ENCODE measurements at regions not wholly inside any gene's neighbourhood (a gene's known extent, or its start where the extent isn't known, plus 50 kb on each side); places are given as distances from the start of the nearest gene placed in this dataset.
A peak's percentile ranks its signal among the peaks of the same experiment; 100 is the strongest.
"Not testable (repeated sequence)": the region's sequence is repeated elsewhere in the genome, so short reads cannot be mapped to it uniquely, and the experiment has no call there.

GRCh38 chr9:40909821-40910220 lies 218.7 kb downstream of the FOXD4L6 start:
- no peak for ATAC-seq (ENCODE audit: low read depth)
- no peaks in the 10 kb centered on the region for H3K36me3 ChIP-seq (ENCODE audit: low read depth)
- H3K9me3 ChIP-seq (ENCODE audit: severe bottlenecking) = peaks cover under 1% of the 10 kb centered on the region
- DNase-seq (ENCODE audit: low spot score) = no peak
- TF ChIP-seq CTCF (IDR thresholded peaks at IDR 0.05; ENCODE audit: poor library complexity, severe bottlenecking) = no peak
- H3K27me3 ChIP-seq (ENCODE audit: insufficient read depth, poor library complexity, severe bottlenecking) = no peaks in the 10 kb centered on the region
- no peak overlapping the region for H3K27ac ChIP-seq (ENCODE audit: poor library complexity, severe bottlenecking)
- no peak overlapping the region for H3K4me3 ChIP-seq (ENCODE audit: severe bottlenecking)
- no peaks in the 10 kb centered on the region for H3K4me1 ChIP-seq (ENCODE audit: insufficient read depth, poor library complexity, severe bottlenecking)

- not testable (repeated sequence) for H3K4me3 ChIP-seq (ENCODE audit: severe bottlenecking); ATAC-seq (ENCODE audit: low read depth); H3K4me1 ChIP-seq (ENCODE audit: insufficient read depth, poor library complexity, severe bottlenecking); DNase-seq (ENCODE audit: low spot score); H3K36me3 ChIP-seq (ENCODE audit: low read depth); H3K27ac ChIP-seq (ENCODE audit: poor library complexity, severe bottlenecking); H3K27me3 ChIP-seq (ENCODE audit: insufficient read depth, poor library complexity, severe bottlenecking); H3K9me3 ChIP-seq (ENCODE audit: severe bottlenecking)
Measured at GRCh38 chr9:40909111-40909510, 219.4 kb downstream of the FOXD4L6 start.

- no peaks in the 10 kb centered on the region for H3K4me1 ChIP-seq (ENCODE audit: insufficient read depth, poor library complexity, severe bottlenecking)
- no peak for TF ChIP-seq CTCF (IDR thresholded peaks at IDR 0.05; ENCODE audit: poor library complexity, severe bottlenecking)
- H3K9me3 ChIP-seq (ENCODE audit: severe bottlenecking) = no peaks in the 10 kb centered on the region
- no peak overlapping the region for H3K4me3 ChIP-seq (ENCODE audit: severe bottlenecking)
- no peaks in the 10 kb centered on the region for H3K36me3 ChIP-seq (ENCODE audit: low read depth)
- ATAC-seq (ENCODE audit: low read depth) = no peak; the same call in 2 of the 3 replicates
- H3K27me3 ChIP-seq (ENCODE audit: insufficient read depth, poor library complexity, severe bottlenecking) = no peaks in the 10 kb centered on the region
- H3K27ac ChIP-seq (ENCODE audit: poor library complexity, severe bottlenecking) = no peak overlapping the region
- no peak for DNase-seq (ENCODE audit: low spot score)
Measured at GRCh38 chr9:40907657-40908624, 220.5 kb downstream of the FOXD4L6 start.

GRCh38 chr9:40906879-40907278 lies 221.6 kb downstream of the FOXD4L6 start:
- not testable (repeated sequence) for H3K9me3 ChIP-seq (ENCODE audit: severe bottlenecking); DNase-seq (ENCODE audit: low spot score); H3K27ac ChIP-seq (ENCODE audit: poor library complexity, severe bottlenecking); H3K36me3 ChIP-seq (ENCODE audit: low read depth); H3K27me3 ChIP-seq (ENCODE audit: insufficient read depth, poor library complexity, severe bottlenecking); H3K4me1 ChIP-seq (ENCODE audit: insufficient read depth, poor library complexity, severe bottlenecking); H3K4me3 ChIP-seq (ENCODE audit: severe bottlenecking)
- ATAC-seq (ENCODE audit: low read depth) = peak; percentile 26; the same call in 2 of the 3 replicates

GRCh38 chr9:40892315-40892714 lies 236.2 kb downstream of the FOXD4L6 start:
- H3K27ac ChIP-seq (ENCODE audit: poor library complexity, severe bottlenecking); H3K9me3 ChIP-seq (ENCODE audit: severe bottlenecking); ATAC-seq (ENCODE audit: low read depth); H3K4me1 ChIP-seq (ENCODE audit: insufficient read depth, poor library complexity, severe bottlenecking); H3K4me3 ChIP-seq (ENCODE audit: severe bottlenecking); H3K27me3 ChIP-seq (ENCODE audit: insufficient read depth, poor library complexity, severe bottlenecking); H3K36me3 ChIP-seq (ENCODE audit: low read depth); DNase-seq (ENCODE audit: low spot score): not testable (repeated sequence)

- H3K4me1 ChIP-seq (ENCODE audit: insufficient read depth, poor library complexity, severe bottlenecking); H3K27me3 ChIP-seq (ENCODE audit: insufficient read depth, poor library complexity, severe bottlenecking); H3K4me3 ChIP-seq (ENCODE audit: severe bottlenecking); H3K9me3 ChIP-seq (ENCODE audit: severe bottlenecking); DNase-seq (ENCODE audit: low spot score); H3K36me3 ChIP-seq (ENCODE audit: low read depth); H3K27ac ChIP-seq (ENCODE audit: poor library complexity, severe bottlenecking); ATAC-seq (ENCODE audit: low read depth): not testable (repeated sequence)
Measured at GRCh38 chr9:40885858-40886257, 242.6 kb downstream of the FOXD4L6 start.

GRCh38 chr9:40884902-40885490 lies 243.5 kb downstream of the FOXD4L6 start:
- not testable (repeated sequence) for H3K9me3 ChIP-seq (ENCODE audit: severe bottlenecking); ATAC-seq (ENCODE audit: low read depth); H3K27ac ChIP-seq (ENCODE audit: poor library complexity, severe bottlenecking); DNase-seq (ENCODE audit: low spot score); H3K36me3 ChIP-seq (ENCODE audit: low read depth); H3K4me1 ChIP-seq (ENCODE audit: insufficient read depth, poor library complexity, severe bottlenecking); H3K4me3 ChIP-seq (ENCODE audit: severe bottlenecking); H3K27me3 ChIP-seq (ENCODE audit: insufficient read depth, poor library complexity, severe bottlenecking)
